Astrocyte (in vitro differentiated cells and primary cell): ENCODE measurements at regions not wholly inside any gene's neighbourhood (a gene's known extent, or its start where the extent isn't known, plus 50 kb on each side); places are given as distances from the start of the nearest gene placed in this dataset.

Experiments
- DNase-seq: peaks from one replicate; pipeline ENCODE4 v3.0.0-alpha.2; 2010; ENCODE audit warnings: low read depth
- FAIRE-seq: peaks from 2 replicates; lab custom pipeline; 2011; peaks lifted over from hg19 to GRCh38; lab: Jason Lieb, UNC
- H2AFZ ChIP-seq: 2 replicates; pipeline ENCODE4 v1.6.0; 2012; ENCODE audit warnings: low read depth, low read length, inconsistent platforms
- H3K27ac ChIP-seq: 2 replicates; pipeline ENCODE4 v1.5.1; 2011; ENCODE audit warnings: low read depth, low read length, inconsistent platforms
- H3K27me3 ChIP-seq: 2 replicates; pipeline ENCODE4 v1.6.0; 2011; ENCODE audit warnings: low read length, inconsistent platforms; ENCODE audit not compliant: insufficient read depth
- H3K36me3 ChIP-seq: 2 replicates; pipeline ENCODE4 v1.5.1; 2011; ENCODE audit warnings: low read length, inconsistent platforms; ENCODE audit not compliant: insufficient read depth
- H3K4me1 ChIP-seq: 2 replicates; pipeline ENCODE4 v1.5.1; 2011; ENCODE audit warnings: low read length, inconsistent platforms; ENCODE audit not compliant: insufficient read depth
- H3K4me2 ChIP-seq: 2 replicates; pipeline ENCODE4 v1.6.0; 2012; ENCODE audit warnings: low read length, inconsistent platforms
- H3K4me3 ChIP-seq: 2 replicates; pipeline ENCODE4 v1.5.1; 2011; ENCODE audit warnings: low read depth, mild to moderate bottlenecking, low read length, inconsistent platforms; ENCODE audit not compliant: insufficient read depth
- H3K79me2 ChIP-seq: 2 replicates; pipeline ENCODE4 v1.6.0; 2012; ENCODE audit warnings: mild to moderate bottlenecking, low read length, inconsistent platforms; ENCODE audit not compliant: insufficient read depth
- H3K9ac ChIP-seq: 2 replicates; pipeline ENCODE4 v1.6.0; 2012; ENCODE audit warnings: mild to moderate bottlenecking, low read length, inconsistent platforms
- H3K9me3 ChIP-seq: 2 replicates; pipeline ENCODE4 v1.5.1; 2012; ENCODE audit warnings: low read depth, mild to moderate bottlenecking, low read length, inconsistent platforms; ENCODE audit not compliant: insufficient read depth
- H4K20me1 ChIP-seq: 2 replicates; pipeline ENCODE4 v1.6.0; 2012; ENCODE audit warnings: low read length, inconsistent platforms; ENCODE audit not compliant: insufficient read depth
- H3K27ac Mint-ChIP-seq: one replicate; pipeline ENCODE4 v1.8.0; 2021; ENCODE audit warnings: mild to moderate bottlenecking, mixed read lengths; ENCODE audit not compliant: unreplicated experiment
- H3K27me3 Mint-ChIP-seq: one replicate; pipeline ENCODE4 v1.8.0; 2021; ENCODE audit warnings: low read depth, mixed read lengths; ENCODE audit not compliant: unreplicated experiment
- H3K36me3 Mint-ChIP-seq: one replicate; pipeline ENCODE4 v1.8.0; 2021; ENCODE audit warnings: low read depth, mixed read lengths; ENCODE audit not compliant: unreplicated experiment
- H3K4me1 Mint-ChIP-seq: one replicate; pipeline ENCODE4 v1.8.0; 2021; ENCODE audit warnings: low read depth, mixed read lengths; ENCODE audit not compliant: unreplicated experiment
- H3K4me3 Mint-ChIP-seq: one replicate; pipeline ENCODE4 v1.8.0; 2021; ENCODE audit warnings: mild to moderate bottlenecking, moderate library complexity, mixed read lengths; ENCODE audit not compliant: unreplicated experiment
- H3K9me3 Mint-ChIP-seq: one replicate; pipeline ENCODE4 v1.8.0; 2021; ENCODE audit warnings: mild to moderate bottlenecking, mixed read lengths; ENCODE audit not compliant: unreplicated experiment
- EZH2 ChIP-seq: IDR thresholded peaks from 2 replicates; pipeline ENCODE4 v1.6.1; 2012; ENCODE audit warnings: mild to moderate bottlenecking, low read length, inconsistent platforms; ENCODE audit not compliant: insufficient read depth
- TF ChIP-seq, protein P1 (sequence below): IDR thresholded peaks from 2 replicates; pipeline ENCODE4 v1.5.1; 2011; ENCODE audit warnings: low read depth, mild to moderate bottlenecking, inconsistent platforms, low read length, moderate library complexity; ENCODE audit not compliant: insufficient read depth

DNA sequence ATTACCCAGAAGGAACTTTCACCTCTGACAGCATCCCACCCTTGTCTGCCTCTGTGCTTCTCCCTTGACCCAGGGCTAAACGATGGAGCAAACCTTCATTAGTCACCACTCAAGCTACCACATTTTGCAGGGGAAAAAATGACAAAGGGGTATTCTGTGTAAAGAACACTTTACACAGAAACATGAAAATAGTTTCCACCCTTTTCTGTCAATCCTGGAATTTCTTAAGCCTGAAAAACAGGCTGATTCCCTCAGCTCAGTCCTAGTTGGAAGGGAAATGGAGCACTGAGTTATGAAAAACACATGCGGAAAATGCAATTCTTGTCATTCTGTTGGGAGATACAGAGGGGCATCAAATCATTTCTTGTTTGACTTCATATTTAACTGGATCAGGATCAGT, 175.0 kb upstream of the HNRNPA3 start:
- no peak overlapping the region for H3K9ac ChIP-seq
- no peak overlapping the region for H2AFZ ChIP-seq
- H3K36me3 ChIP-seq: no peaks in the 10 kb centered on the region
- H3K27ac ChIP-seq: no peak overlapping the region
- H3K9me3 ChIP-seq: no peaks in the 10 kb centered on the region
- no peak for FAIRE-seq
- Mint-ChIP-seq H3K4me3 (no peak overlapping the region), H3K9me3 (peaks cover 1% of the 10 kb centered on the region), H3K36me3 (no peaks in the 10 kb centered on the region), H3K4me1 (no peaks in the 10 kb centered on the region), H3K27me3 (peaks cover 4% of the 10 kb centered on the region), H3K27ac (no peak overlapping the region)
- no peaks in the 10 kb centered on the region for H3K4me1 ChIP-seq
- no peaks in the 10 kb centered on the region for H3K27me3 ChIP-seq
- no peak overlapping the region for H3K4me2 ChIP-seq
- DNase-seq: no peak
- H3K4me3 ChIP-seq: no peak overlapping the region
- no peaks in the 10 kb centered on the region for H4K20me1 ChIP-seq
- no peaks in the 10 kb centered on the region for H3K79me2 ChIP-seq
- no peak for TF ChIP-seq EZH2
- TF ChIP-seq, protein P1, sequence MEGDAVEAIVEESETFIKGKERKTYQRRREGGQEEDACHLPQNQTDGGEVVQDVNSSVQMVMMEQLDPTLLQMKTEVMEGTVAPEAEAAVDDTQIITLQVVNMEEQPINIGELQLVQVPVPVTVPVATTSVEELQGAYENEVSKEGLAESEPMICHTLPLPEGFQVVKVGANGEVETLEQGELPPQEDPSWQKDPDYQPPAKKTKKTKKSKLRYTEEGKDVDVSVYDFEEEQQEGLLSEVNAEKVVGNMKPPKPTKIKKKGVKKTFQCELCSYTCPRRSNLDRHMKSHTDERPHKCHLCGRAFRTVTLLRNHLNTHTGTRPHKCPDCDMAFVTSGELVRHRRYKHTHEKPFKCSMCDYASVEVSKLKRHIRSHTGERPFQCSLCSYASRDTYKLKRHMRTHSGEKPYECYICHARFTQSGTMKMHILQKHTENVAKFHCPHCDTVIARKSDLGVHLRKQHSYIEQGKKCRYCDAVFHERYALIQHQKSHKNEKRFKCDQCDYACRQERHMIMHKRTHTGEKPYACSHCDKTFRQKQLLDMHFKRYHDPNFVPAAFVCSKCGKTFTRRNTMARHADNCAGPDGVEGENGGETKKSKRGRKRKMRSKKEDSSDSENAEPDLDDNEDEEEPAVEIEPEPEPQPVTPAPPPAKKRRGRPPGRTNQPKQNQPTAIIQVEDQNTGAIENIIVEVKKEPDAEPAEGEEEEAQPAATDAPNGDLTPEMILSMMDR: no peak

DNA sequence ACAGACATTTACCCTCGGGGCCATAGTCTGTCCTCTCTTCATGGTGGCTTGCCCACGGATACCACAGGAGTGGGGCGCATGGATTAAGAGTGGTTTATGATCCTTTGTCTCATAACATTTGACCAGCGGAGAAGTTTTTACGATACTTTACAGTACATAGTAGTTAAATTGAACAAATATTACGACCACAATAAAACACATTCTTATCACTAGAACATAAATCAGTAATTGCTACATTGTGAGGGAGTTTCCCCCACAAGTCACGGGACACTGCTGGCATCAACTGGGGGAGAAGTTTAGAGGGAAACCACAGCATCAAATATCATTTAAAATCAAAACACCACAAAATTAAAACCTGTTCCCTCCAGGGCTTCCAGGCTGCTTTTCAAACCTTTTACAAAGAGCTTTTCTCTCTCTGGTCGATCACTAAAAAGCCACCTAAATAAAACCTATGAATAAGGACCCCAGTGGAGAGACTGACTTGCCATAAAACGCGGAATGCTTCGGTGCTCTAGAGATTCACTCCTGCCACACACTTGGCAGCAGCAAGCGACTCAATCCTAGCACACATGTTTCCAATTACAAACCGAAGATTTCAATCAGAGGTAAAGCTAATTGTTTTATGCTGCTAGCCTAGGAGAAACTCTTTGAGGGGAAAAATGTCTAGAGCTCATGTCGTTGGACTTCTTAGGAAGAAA, 173.7 kb upstream of the HNRNPA3 start:
- no peak overlapping the region for H3K4me3 ChIP-seq
- no peak overlapping the region for H3K4me2 ChIP-seq
- H3K9me3 Mint-ChIP-seq: no peaks in the 10 kb centered on the region
- H3K4me3 Mint-ChIP-seq: no peak overlapping the region
- no peaks in the 10 kb centered on the region for H4K20me1 ChIP-seq
- TF ChIP-seq, protein P1: no peak
- no peak for TF ChIP-seq EZH2
- H3K79me2 ChIP-seq: no peaks in the 10 kb centered on the region
- H2AFZ ChIP-seq: no peak overlapping the region
- H3K27me3 Mint-ChIP-seq: peaks cover 4% of the 10 kb centered on the region
- no peaks in the 10 kb centered on the region for H3K27me3 ChIP-seq
- no peaks in the 10 kb centered on the region for H3K4me1 Mint-ChIP-seq
- FAIRE-seq: no peak
- no peaks in the 10 kb centered on the region for H3K36me3 Mint-ChIP-seq
- H3K9ac ChIP-seq: no peak overlapping the region
- H3K36me3 ChIP-seq: no peaks in the 10 kb centered on the region
- DNase-seq: no peak
- no peaks in the 10 kb centered on the region for H3K4me1 ChIP-seq
- H3K27ac ChIP-seq: no peak overlapping the region
- no peak overlapping the region for H3K27ac Mint-ChIP-seq
- H3K9me3 ChIP-seq: no peaks in the 10 kb centered on the region

DNA sequence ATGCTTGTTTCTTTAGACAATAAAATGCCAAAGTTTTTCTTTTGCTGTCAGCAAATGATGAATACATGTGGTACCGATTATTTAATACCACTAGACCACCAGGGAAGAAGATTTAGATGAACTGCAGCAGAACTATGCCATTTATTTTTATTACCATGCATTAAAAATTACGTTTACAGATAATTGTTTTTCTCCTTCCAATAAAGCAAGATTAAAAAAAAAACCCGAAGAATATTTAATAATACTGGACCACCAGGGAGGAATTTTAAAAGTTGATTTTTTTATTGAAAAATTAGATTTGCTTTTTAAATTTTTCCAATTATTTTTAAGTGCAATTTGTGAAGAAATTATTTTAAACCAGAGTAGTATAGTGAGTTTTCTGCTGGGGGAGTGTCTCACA, 170.3 kb upstream of the HNRNPA3 start:
- no peak for TF ChIP-seq EZH2
- Histone ChIP-seq H2AFZ (no peak overlapping the region), H3K27me3 (no peaks in the 10 kb centered on the region), H3K4me3 (no peak overlapping the region), H3K4me1 (no peaks in the 10 kb centered on the region), H4K20me1 (no peaks in the 10 kb centered on the region), H3K27ac (no peak overlapping the region), H3K79me2 (no peaks in the 10 kb centered on the region), H3K9ac (no peak overlapping the region), H3K4me2 (no peak overlapping the region), H3K36me3 (no peaks in the 10 kb centered on the region), H3K9me3 (no peaks in the 10 kb centered on the region)
- Mint-ChIP-seq H3K27me3 (peaks cover 4% of the 10 kb centered on the region), H3K4me3 (no peak overlapping the region), H3K9me3 (no peaks in the 10 kb centered on the region), H3K36me3 (no peaks in the 10 kb centered on the region), H3K27ac (no peak overlapping the region), H3K4me1 (peaks cover 2% of the 10 kb centered on the region)
- FAIRE-seq (no peak), DNase-seq (no peak)
